SK-N-SH treated with all-trans-retinoic acid at 6 μM for 48 hours (cell line): ENCODE measurements at regions not wholly inside any gene's neighbourhood (a gene's known extent, or its start where the extent isn't known, plus 50 kb on each side); places are given as distances from the start of the nearest gene placed in this dataset.
"Not testable (repeated sequence)": the region's sequence is repeated elsewhere in the genome, so short reads cannot be mapped to it uniquely, and the experiment has no call there.

Source experiments
- ATAC-seq: fragments of 200-7000 bp; cut with Tn5 transposase; 3 replicates; pipeline ENCODE4 v1.9.1; 2020; ENCODE audit warnings: mild to moderate bottlenecking, moderate library complexity
- CSDC2 ChIP-seq: fragments of 250-450 bp; sonication (Bioruptor Pico); IDR thresholded peaks from 2 replicates; pipeline ENCODE4 v1.5.0; 2020; ENCODE audit warnings: mild to moderate bottlenecking, moderate library complexity
- CSRNP3 ChIP-seq: fragments of 250-450 bp; sonication (Bioruptor Pico); IDR thresholded peaks from 2 replicates; pipeline ENCODE4 v1.5.1; 2021; ENCODE audit warnings: mild to moderate bottlenecking, moderate library complexity
- ESRRG ChIP-seq: fragments of 250-450 bp; sonication (Bioruptor Pico); IDR thresholded peaks from 2 replicates; pipeline ENCODE4 v1.6.1; 2021; ENCODE audit warnings: mild to moderate bottlenecking
- GLIS3 ChIP-seq: fragments of 250-450 bp; sonication (Bioruptor Pico); IDR thresholded peaks from 2 replicates; pipeline ENCODE4 v1.5.0; 2020; ENCODE audit warnings: mild to moderate bottlenecking, moderate library complexity
- ISL1 ChIP-seq: fragments of 250-450 bp; sonication (Bioruptor Pico); IDR thresholded peaks from 2 replicates; pipeline ENCODE4 v2.1.2; 2022; ENCODE audit warnings: mild to moderate bottlenecking, moderate library complexity
- OSR1 ChIP-seq: fragments of 250-450 bp; sonication (Bioruptor Pico); IDR thresholded peaks from 2 replicates; pipeline ENCODE4 v1.8.0; 2022; ENCODE audit warnings: moderate library complexity, mild to moderate bottlenecking, inconsistent platforms
- PPARA ChIP-seq: fragments of 250-450 bp; sonication (Bioruptor Pico); IDR thresholded peaks from 2 replicates; pipeline ENCODE4 v1.5.0; 2020; ENCODE audit warnings: mild to moderate bottlenecking, borderline replicate concordance
- RARB ChIP-seq: fragments of 250-450 bp; sonication (Bioruptor Pico); IDR thresholded peaks from 2 replicates; pipeline ENCODE4 v1.8.0; 2021; ENCODE audit warnings: mild to moderate bottlenecking, moderate library complexity
- SNAI2 ChIP-seq: fragments of 250-450 bp; sonication (Bioruptor Pico); IDR thresholded peaks from 2 replicates; pipeline ENCODE4 v1.5.0; 2020; ENCODE audit warnings: mild to moderate bottlenecking, moderate library complexity
- TCF4 ChIP-seq: fragments of 250-450 bp; sonication (Bioruptor Pico); IDR thresholded peaks from 2 replicates; pipeline ENCODE4 v1.8.0; 2021; ENCODE audit warnings: mild to moderate bottlenecking, moderate library complexity, borderline replicate concordance
- TOX ChIP-seq: fragments of 250-450 bp; sonication (Bioruptor Pico); IDR thresholded peaks from 2 replicates; pipeline ENCODE4 v1.8.0; 2021; ENCODE audit warnings: mild to moderate bottlenecking, moderate library complexity, borderline replicate concordance
- TSHZ2 ChIP-seq: fragments of 250-450 bp; sonication (Bioruptor Pico); IDR thresholded peaks from 2 replicates; pipeline ENCODE4 v1.5.0; 2020; ENCODE audit warnings: mild to moderate bottlenecking, moderate library complexity
- ZC3H10 ChIP-seq: fragments of 250-450 bp; sonication (Bioruptor Pico); IDR thresholded peaks from 2 replicates; pipeline ENCODE4 v1.5.1; 2021; ENCODE audit warnings: mild to moderate bottlenecking, moderate library complexity
- ZFP3 ChIP-seq: fragments of 250-450 bp; sonication (Bioruptor Pico); IDR thresholded peaks from 2 replicates; pipeline ENCODE4 v1.5.0; 2020; ENCODE audit warnings: mild to moderate bottlenecking, moderate library complexity
- ZFP30 ChIP-seq: fragments of 450-650 bp; formaldehyde crosslinking; IDR thresholded peaks from 2 replicates; pipeline ENCODE4 v1.5.0; 2022; ENCODE audit warnings: mild to moderate bottlenecking, moderate library complexity
- ZNF565 ChIP-seq: fragments of 450-650 bp; formaldehyde crosslinking; conservative IDR thresholded peaks from 2 replicates; pipeline ENCODE4 v1.5.0; 2020; ENCODE audit warnings: low read depth, mild to moderate bottlenecking, moderate library complexity
- TF ChIP-seq, protein P1 (sequence below): fragments of 250-450 bp; sonication (Bioruptor Pico); IDR thresholded peaks from 2 replicates; pipeline ENCODE4 v1.8.0; 2020; ENCODE audit warnings: mild to moderate bottlenecking, moderate library complexity, borderline replicate concordance
- TF ChIP-seq, protein P2 (sequence below): fragments of 250-450 bp; sonication (Bioruptor Pico); IDR thresholded peaks from 2 replicates; pipeline ENCODE4 v1.5.1; 2020; ENCODE audit warnings: low read depth, mild to moderate bottlenecking, moderate library complexity

DNA sequence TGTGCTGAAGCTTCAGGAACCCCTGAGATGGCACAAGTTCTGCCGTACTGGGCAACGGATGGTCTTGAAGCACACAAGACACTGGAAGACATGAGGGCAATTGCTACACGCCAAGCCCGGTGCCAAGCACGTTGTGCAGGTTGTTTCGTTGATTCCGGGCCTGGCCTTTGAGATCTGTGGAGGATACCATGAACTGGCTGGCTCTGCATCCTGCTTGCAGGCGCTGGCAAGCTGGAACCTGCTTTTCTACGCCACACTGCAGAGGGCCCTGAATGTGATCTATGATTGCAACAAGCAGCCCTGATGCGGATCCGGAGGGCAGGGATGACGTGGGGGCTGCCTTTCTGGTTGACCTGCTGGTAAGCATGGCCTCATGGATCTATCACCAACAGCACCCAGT is 262.5 kb upstream of the ATP10A start (continued):
- TF ChIP-seq, protein P1, sequence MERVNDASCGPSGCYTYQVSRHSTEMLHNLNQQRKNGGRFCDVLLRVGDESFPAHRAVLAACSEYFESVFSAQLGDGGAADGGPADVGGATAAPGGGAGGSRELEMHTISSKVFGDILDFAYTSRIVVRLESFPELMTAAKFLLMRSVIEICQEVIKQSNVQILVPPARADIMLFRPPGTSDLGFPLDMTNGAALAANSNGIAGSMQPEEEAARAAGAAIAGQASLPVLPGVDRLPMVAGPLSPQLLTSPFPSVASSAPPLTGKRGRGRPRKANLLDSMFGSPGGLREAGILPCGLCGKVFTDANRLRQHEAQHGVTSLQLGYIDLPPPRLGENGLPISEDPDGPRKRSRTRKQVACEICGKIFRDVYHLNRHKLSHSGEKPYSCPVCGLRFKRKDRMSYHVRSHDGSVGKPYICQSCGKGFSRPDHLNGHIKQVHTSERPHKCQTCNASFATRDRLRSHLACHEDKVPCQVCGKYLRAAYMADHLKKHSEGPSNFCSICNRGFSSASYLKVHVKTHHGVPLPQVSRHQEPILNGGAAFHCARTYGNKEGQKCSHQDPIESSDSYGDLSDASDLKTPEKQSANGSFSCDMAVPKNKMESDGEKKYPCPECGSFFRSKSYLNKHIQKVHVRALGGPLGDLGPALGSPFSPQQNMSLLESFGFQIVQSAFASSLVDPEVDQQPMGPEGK: no peak
- TF ChIP-seq ZC3H10 (CRISPR knock-in tag) (no peak), ZNF565 (CRISPR knock-in tag) (no peak), TOX (CRISPR knock-in tag) (no peak), ESRRG (CRISPR knock-in tag) (no peak), SNAI2 (CRISPR knock-in tag) (no peak), PPARA (CRISPR knock-in tag) (no peak), ISL1 (CRISPR knock-in tag) (no peak)
- TF ChIP-seq, protein P2, sequence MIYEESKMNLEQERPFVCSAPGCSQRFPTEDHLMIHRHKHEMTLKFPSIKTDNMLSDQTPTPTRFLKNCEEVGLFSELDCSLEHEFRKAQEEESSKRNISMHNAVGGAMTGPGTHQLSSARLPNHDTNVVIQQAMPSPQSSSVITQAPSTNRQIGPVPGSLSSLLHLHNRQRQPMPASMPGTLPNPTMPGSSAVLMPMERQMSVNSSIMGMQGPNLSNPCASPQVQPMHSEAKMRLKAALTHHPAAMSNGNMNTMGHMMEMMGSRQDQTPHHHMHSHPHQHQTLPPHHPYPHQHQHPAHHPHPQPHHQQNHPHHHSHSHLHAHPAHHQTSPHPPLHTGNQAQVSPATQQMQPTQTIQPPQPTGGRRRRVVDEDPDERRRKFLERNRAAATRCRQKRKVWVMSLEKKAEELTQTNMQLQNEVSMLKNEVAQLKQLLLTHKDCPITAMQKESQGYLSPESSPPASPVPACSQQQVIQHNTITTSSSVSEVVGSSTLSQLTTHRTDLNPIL (CRISPR knock-in tag): no peak

DNA sequence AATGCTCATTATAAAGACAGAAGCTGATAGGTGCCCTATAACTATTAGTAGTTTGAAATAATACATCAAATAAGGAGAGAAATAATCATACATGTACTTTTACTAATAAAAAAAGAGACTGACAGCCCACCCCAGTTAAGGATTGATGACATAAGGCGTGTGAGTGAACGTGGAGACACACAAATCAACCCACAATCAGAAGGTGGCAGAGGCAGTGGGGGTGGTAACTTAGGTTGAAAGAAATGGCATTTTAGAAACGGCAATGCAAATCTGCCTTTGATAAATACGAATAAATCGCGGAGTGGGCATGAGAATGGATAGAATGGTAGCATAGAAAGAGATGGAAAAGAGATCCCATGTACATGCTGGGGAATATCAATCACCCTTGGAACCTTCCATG is 256.2 kb upstream of the ATP10A start:
- TF ChIP-seq GLIS3 (CRISPR knock-in tag) (no peak), TCF4 (CRISPR knock-in tag) (no peak), TSHZ2 (CRISPR knock-in tag) (no peak), ISL1 (CRISPR knock-in tag) (no peak), RARB (CRISPR knock-in tag) (no peak), TOX (CRISPR knock-in tag) (no peak)
- TF ChIP-seq, protein P2 (CRISPR knock-in tag): no peak
- no peak for ATAC-seq

- TF ChIP-seq ZNF565 (CRISPR knock-in tag) (no peak), ZFP30 (CRISPR knock-in tag) (no peak), CSRNP3 (CRISPR knock-in tag) (no peak), ESRRG (CRISPR knock-in tag) (no peak), ISL1 (CRISPR knock-in tag) (no peak), OSR1 (CRISPR knock-in tag) (no peak), ZFP3 (CRISPR knock-in tag) (no peak), CSDC2 (CRISPR knock-in tag) (no peak)
- ATAC-seq: no peak
These were observed 252.3 kb upstream of the ATP10A start for GRCh38 chr15:26115229-26115943.

DNA sequence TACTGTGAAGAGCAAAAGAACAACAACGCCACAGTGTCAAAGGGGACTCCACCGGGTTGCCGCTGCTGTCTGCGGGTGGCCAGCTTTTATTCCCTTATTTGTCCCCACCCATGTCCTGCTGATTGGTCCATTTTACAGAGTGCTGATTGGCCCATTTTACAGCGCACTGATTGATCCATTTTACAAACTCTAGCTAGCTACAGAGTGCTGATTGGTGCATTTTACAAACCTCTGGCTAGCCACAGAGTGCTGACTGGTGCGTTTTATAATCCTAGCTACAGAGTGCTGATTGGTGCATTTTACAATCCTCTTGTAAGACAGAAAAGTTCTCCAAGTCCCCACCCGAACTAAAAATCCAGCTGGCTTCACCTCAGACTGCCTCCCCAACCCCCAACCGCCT is 251.0 kb upstream of the ATP10A start:
- ATAC-seq: not testable (repeated sequence)
